ENCODE measurements at regions not wholly inside any gene's neighbourhood (a gene's known extent, or its start where the extent isn't known, plus 50 kb on each side); places are given as distances from the start of the nearest gene placed in this dataset.

DNA sequence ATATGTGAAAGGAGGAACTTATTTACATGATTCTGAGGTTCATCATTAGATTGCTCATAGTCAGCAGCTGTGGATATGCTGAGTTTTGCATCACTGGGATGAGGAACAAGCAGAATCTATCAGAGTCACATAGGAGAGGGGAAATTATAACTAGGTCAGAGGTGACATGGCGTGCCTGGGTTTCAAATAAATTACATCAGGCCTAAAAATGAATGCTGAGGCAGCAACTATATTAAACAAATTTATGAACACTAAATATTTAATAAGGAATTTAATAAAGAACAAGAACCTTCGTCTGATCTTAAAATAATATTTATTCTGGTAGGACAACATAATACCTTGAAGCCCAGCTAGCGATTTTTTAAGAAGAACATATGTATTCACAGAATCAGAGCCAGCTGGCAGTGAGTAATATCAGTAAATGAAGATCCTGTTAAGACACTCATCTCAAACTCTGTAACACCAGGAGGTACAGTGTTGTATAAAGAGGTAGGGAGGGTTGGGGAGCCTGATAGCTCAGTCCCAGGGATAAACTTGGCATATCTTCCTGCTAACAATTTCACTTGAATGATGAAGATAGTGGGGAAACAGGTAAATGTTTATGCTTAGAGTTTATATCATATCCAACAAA, 60.9 kb upstream of the HS3ST1 start:
- H3K4me1 ChIP-seq (ENCODE audit: insufficient read depth, insufficient read length) = no peaks in the 10 kb centered on the region
- DNase-seq (ENCODE audit: low read depth, low spot score) = no peak
- H3K27me3 ChIP-seq (ENCODE audit: insufficient read depth, insufficient read length) = no peaks in the 10 kb centered on the region
- no peaks in the 10 kb centered on the region for H3K9me3 ChIP-seq (ENCODE audit: insufficient read depth, low read length)
- H3K9ac ChIP-seq (ENCODE audit: insufficient read length, low read depth) = no peak overlapping the region
- TF ChIP-seq ZNF274 (IDR thresholded peaks at IDR 0.05; ENCODE audit: low read depth, low read length) = no peak
- H3K4me3 ChIP-seq (ENCODE audit: insufficient read length, low read depth) = no peak overlapping the region
- no peaks in the 10 kb centered on the region for H3K36me3 ChIP-seq (ENCODE audit: insufficient read depth, insufficient read length, low read length)

DNA sequence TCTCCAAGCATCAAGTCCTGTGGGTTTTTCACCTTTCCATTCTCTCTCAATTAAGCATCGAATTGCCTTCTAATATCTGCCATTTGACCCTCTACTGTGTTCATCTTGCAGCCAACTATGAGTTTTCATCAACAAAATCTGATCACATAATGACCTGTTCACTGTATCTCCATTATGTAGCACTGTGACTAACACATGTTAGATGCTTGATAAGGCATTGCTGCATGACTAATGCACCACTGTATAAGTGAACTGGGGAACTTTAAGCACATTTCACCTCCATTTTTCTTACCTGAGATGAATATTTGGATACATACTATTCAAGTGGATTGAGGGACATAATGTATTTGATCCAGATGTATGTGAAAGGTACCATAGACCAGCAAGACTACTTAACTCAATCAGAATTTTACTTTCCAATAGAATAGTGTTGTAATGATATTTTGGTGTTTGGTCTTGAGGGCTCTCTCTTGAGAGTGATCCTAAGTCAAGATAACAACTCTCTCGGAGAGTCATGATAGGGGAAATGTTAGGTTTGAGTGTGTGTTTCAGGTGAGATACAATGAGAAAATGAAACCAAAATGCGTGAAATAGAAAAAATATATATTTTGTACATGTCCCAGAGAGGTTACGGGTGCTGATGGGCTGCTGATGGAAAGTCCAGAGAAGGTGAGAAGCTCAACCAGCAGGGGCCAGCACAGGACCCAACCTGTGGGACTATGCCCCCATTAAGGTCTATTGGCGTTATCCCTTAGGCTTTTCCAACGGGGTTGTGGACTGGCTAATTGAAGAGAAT, 60.2 kb upstream of the HS3ST1 start:
- H3K4me3 ChIP-seq (ENCODE audit: insufficient read length, low read depth) = no peak overlapping the region
- no peaks in the 10 kb centered on the region for H3K9me3 ChIP-seq (ENCODE audit: insufficient read depth, low read length)
- TF ChIP-seq YY1 (IDR thresholded peaks at IDR 0.05; ENCODE audit: insufficient read depth, insufficient read length) = no peak
- no peak for TF ChIP-seq ZNF274 (IDR thresholded peaks at IDR 0.05; ENCODE audit: low read depth, low read length)
- TF ChIP-seq SUZ12 (IDR thresholded peaks at IDR 0.05; ENCODE audit: extremely low read depth, insufficient read depth, insufficient read length) = no peak
- DNase-seq (ENCODE audit: low read depth, low spot score) = no peak
- no peak overlapping the region for H3K9ac ChIP-seq (ENCODE audit: insufficient read length, low read depth)
- H3K4me1 ChIP-seq (ENCODE audit: insufficient read depth, insufficient read length) = no peaks in the 10 kb centered on the region
- no peaks in the 10 kb centered on the region for H3K36me3 ChIP-seq (ENCODE audit: insufficient read depth, insufficient read length, low read length)
- H3K27me3 ChIP-seq (ENCODE audit: insufficient read depth, insufficient read length) = no peaks in the 10 kb centered on the region

DNA sequence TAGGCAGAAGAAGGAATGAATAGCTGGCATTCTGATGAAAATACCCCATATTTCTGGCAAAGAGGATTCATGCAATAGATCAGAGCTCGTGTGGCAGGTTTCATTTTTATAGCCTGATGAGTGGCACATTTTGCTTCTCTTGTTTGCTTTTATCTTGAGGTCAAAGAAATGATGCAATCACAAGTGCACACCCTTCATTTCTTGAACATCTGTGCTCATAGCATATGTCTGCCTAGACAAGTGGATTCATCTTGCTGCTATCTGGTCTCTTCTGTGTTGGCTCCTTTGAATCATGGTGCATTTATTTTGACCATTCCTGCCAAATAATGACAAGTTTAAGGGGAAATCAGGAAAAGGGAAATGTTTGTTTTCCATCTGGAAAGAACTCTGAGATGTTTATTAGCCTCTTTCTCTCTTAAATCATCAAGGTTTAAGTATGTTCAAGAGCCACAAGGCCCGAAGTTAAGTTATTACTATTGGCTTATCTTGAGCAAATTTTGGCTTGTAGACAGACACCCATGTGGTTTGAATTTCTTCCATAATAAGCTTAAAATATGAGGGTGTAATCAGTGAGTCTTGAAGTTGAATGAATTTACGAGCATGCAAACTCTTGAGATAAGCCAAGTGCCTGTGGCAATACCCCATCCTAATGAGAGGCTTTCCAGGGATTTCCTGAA, 59.3 kb upstream of the HS3ST1 start:
- TF ChIP-seq YY1 (IDR thresholded peaks at IDR 0.05; ENCODE audit: insufficient read depth, insufficient read length) (no peak), SUZ12 (IDR thresholded peaks at IDR 0.05; ENCODE audit: extremely low read depth, insufficient read depth, insufficient read length) (no peak), ZNF274 (IDR thresholded peaks at IDR 0.05; ENCODE audit: low read depth, low read length) (no peak)
- no peak overlapping the region for H3K4me3 ChIP-seq (ENCODE audit: insufficient read length, low read depth)
- no peak for DNase-seq (ENCODE audit: low read depth, low spot score)
- H3K9me3 ChIP-seq (ENCODE audit: insufficient read depth, low read length) = no peaks in the 10 kb centered on the region
- no peaks in the 10 kb centered on the region for H3K4me1 ChIP-seq (ENCODE audit: insufficient read depth, insufficient read length)
- no peaks in the 10 kb centered on the region for H3K27me3 ChIP-seq (ENCODE audit: insufficient read depth, insufficient read length)
- no peaks in the 10 kb centered on the region for H3K36me3 ChIP-seq (ENCODE audit: insufficient read depth, insufficient read length, low read length)
- no peak overlapping the region for H3K9ac ChIP-seq (ENCODE audit: insufficient read length, low read depth)

DNA sequence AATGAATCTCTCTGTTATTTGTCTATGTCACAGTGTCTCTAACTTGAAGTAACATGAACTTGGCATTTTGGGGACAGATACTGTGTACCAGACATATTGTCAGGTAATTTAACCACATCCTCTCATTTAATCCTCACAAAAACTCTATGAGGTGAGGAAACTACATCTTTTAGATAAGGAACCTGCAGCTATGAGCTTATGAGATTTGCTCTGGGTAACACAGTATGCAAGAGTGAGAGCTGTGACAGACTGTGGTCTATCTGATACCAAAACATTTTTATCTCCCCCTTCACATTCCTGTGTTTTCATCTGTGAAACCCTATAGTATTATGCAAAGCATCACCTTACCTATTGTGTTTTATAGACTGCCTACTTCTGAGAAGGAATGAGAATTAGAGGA, 58.4 kb upstream of the HS3ST1 start:
- Histone ChIP-seq H3K9me3 (ENCODE audit: insufficient read depth, low read length) (no peaks in the 10 kb centered on the region), H3K36me3 (ENCODE audit: insufficient read depth, insufficient read length, low read length) (no peaks in the 10 kb centered on the region), H3K4me1 (ENCODE audit: insufficient read depth, insufficient read length) (no peaks in the 10 kb centered on the region), H3K9ac (ENCODE audit: insufficient read length, low read depth) (no peak overlapping the region), H3K4me3 (ENCODE audit: insufficient read length, low read depth) (no peak overlapping the region), H3K27me3 (ENCODE audit: insufficient read depth, insufficient read length) (no peaks in the 10 kb centered on the region)
- no peak for TF ChIP-seq YY1 (IDR thresholded peaks at IDR 0.05; ENCODE audit: insufficient read depth, insufficient read length)
- no peak for TF ChIP-seq ZNF274 (IDR thresholded peaks at IDR 0.05; ENCODE audit: low read depth, low read length)
- TF ChIP-seq SUZ12 (IDR thresholded peaks at IDR 0.05; ENCODE audit: extremely low read depth, insufficient read depth, insufficient read length) = no peak
- no peak for DNase-seq (ENCODE audit: low read depth, low spot score)

DNA sequence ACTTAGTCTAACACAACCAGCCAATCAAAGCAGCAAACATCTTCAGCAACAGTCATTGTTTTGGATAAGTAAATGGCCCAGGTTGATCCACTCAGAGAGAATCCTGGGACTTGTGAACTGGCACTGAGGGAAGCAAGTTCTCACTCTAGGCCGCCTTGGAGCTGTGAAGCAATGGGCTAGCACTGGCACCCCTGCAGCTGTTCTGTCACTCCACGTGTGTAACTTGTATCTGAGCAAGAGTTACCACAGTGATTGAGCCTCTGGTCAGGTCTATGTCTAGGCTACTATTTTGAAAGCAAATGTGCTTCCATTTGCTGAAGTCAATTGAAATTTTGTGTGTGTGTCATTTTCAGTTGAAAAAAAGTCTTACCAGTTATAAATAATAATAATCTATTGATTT, 57.2 kb upstream of the HS3ST1 start:
- Histone ChIP-seq H3K36me3 (ENCODE audit: insufficient read depth, insufficient read length, low read length) (no peaks in the 10 kb centered on the region), H3K4me3 (ENCODE audit: insufficient read length, low read depth) (no peak overlapping the region), H3K27me3 (ENCODE audit: insufficient read depth, insufficient read length) (no peaks in the 10 kb centered on the region), H3K9me3 (ENCODE audit: insufficient read depth, low read length) (no peaks in the 10 kb centered on the region), H3K9ac (ENCODE audit: insufficient read length, low read depth) (no peak overlapping the region), H3K4me1 (ENCODE audit: insufficient read depth, insufficient read length) (no peaks in the 10 kb centered on the region)
- no peak for DNase-seq (ENCODE audit: low read depth, low spot score)
- TF ChIP-seq SUZ12 (IDR thresholded peaks at IDR 0.05; ENCODE audit: extremely low read depth, insufficient read depth, insufficient read length) (no peak), YY1 (IDR thresholded peaks at IDR 0.05; ENCODE audit: insufficient read depth, insufficient read length) (no peak), ZNF274 (IDR thresholded peaks at IDR 0.05; ENCODE audit: low read depth, low read length) (no peak)

DNA sequence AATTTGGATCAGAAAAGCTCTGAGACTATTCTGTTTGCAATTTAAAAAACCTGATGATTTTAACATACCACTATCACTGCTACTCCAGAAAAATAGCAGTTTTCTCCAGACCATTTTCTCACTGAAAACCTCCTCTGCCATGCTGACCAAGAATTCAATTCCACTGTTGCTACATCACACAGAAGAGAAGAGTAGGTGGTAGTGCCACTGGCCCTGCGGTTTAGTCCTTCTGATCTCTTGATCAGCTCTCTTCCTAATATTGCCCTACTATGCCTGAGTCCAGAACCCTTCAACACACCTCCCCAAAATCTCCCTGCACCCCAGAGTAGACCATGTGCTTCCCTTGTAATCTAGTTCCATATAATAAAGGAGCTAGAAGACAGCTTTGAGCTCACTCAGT, 55.8 kb upstream of the HS3ST1 start:
- Histone ChIP-seq H3K36me3 (ENCODE audit: insufficient read depth, insufficient read length, low read length) (no peaks in the 10 kb centered on the region), H3K4me3 (ENCODE audit: insufficient read length, low read depth) (no peak overlapping the region), H3K9me3 (ENCODE audit: insufficient read depth, low read length) (no peaks in the 10 kb centered on the region), H3K27me3 (ENCODE audit: insufficient read depth, insufficient read length) (no peaks in the 10 kb centered on the region), H3K4me1 (ENCODE audit: insufficient read depth, insufficient read length) (no peaks in the 10 kb centered on the region), H3K9ac (ENCODE audit: insufficient read length, low read depth) (no peak overlapping the region)
- TF ChIP-seq ZNF274 (IDR thresholded peaks at IDR 0.05; ENCODE audit: low read depth, low read length) (no peak), YY1 (IDR thresholded peaks at IDR 0.05; ENCODE audit: insufficient read depth, insufficient read length) (no peak), SUZ12 (IDR thresholded peaks at IDR 0.05; ENCODE audit: extremely low read depth, insufficient read depth, insufficient read length) (no peak)
- DNase-seq (ENCODE audit: low read depth, low spot score) = no peak

DNA sequence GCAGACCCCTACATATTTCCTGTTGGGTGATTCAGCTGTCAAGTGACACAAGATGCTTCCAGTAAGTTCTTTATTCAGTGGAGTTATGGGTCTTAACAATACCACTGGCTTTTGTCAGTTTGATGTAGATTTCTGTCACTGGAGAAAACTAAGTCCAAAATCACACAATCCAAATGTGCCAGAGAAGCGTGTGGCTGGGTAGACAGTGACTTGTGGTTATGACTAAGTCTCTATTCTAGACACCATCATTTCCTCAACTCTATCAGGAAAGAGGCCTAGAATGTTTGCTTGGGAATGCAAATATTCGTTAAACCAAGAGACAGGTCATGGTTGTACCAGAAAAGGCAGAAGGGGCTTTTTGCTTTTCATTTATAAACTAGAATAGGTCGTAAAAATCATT, 54.4 kb upstream of the HS3ST1 start:
- TF ChIP-seq YY1 (IDR thresholded peaks at IDR 0.05; ENCODE audit: insufficient read depth, insufficient read length) (no peak), ZNF274 (IDR thresholded peaks at IDR 0.05; ENCODE audit: low read depth, low read length) (no peak), SUZ12 (IDR thresholded peaks at IDR 0.05; ENCODE audit: extremely low read depth, insufficient read depth, insufficient read length) (no peak)
- Histone ChIP-seq H3K9ac (ENCODE audit: insufficient read length, low read depth) (no peak overlapping the region), H3K36me3 (ENCODE audit: insufficient read depth, insufficient read length, low read length) (no peaks in the 10 kb centered on the region), H3K4me1 (ENCODE audit: insufficient read depth, insufficient read length) (no peaks in the 10 kb centered on the region), H3K4me3 (ENCODE audit: insufficient read length, low read depth) (no peak overlapping the region), H3K27me3 (ENCODE audit: insufficient read depth, insufficient read length) (no peaks in the 10 kb centered on the region), H3K9me3 (ENCODE audit: insufficient read depth, low read length) (no peaks in the 10 kb centered on the region)
- DNase-seq (ENCODE audit: low read depth, low spot score) = no peak

Measured in NT2/D1 (cell line).